RWPE1 (cell line): ENCODE measurements at regions not wholly inside any gene's neighbourhood (a gene's known extent, or its start where the extent isn't known, plus 50 kb on each side); places are given as distances from the start of the nearest gene placed in this dataset.

ENCODE experiments used
- CTCF ChIA-PET: fragments of 350-600 bp; sonication (Branson Sonifier 250); formaldehyde crosslinking; extraction: SDS; loops from one replicate; lab custom pipeline; 2021; lab: Yijun Ruan, JAX
- POLR2A ChIA-PET: fragments of 400-600 bp; formaldehyde crosslinking; extraction: SDS; loops from one replicate; lab custom pipeline; 2020; ENCODE audit warnings: antibody characterized with exemption; ENCODE audit not compliant: low non-redundant PET; lab: Yijun Ruan, JAX
- DNase-seq: peaks from one replicate; pipeline ENCODE4 v3.0.0; 2012; ENCODE audit warnings: low spot score
- H3K27ac ChIP-seq: fragments of 450-650 bp; 2 replicates; pipeline ENCODE4 v1.5.1; 2017
- TF ChIP-seq, protein P1 (sequence below): fragments of 450-650 bp; conservative IDR thresholded peaks from 2 replicates; pipeline ENCODE4 v1.5.1; 2017; ENCODE audit warnings: low read depth, mild to moderate bottlenecking

DNA sequence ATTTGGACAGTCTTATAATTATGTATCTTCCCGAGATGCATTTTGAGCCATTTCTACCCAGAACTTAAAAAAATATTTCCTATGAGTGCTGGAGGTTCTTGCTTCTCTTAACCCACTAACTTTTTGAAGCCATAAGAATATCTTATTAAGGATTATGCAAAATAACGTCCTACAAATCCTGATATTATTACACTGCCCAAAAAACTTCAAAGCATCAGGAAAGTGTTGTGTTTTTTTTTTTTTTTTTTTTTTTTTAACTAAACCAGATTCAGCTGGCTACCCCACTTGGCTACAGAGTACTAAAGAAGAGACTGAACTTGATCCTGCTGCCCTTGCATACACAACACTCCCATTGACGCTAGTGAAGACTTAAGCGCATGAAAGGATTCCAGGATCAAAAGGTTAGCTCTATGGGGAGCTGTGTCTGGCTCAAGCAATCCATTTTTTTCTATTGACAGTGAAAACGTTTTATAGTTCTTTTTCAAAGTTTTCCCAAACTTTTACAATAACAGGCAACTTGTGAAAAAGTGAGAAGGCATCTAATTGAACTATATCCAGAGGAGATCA is 141.4 kb downstream of the KCNRG start:
- POLR2A ChIA-PET, result no interaction called here
- CTCF ChIA-PET, result no interaction called here
- no peak overlapping the region for H3K27ac ChIP-seq
- no peak for DNase-seq
- TF ChIP-seq, protein P1, sequence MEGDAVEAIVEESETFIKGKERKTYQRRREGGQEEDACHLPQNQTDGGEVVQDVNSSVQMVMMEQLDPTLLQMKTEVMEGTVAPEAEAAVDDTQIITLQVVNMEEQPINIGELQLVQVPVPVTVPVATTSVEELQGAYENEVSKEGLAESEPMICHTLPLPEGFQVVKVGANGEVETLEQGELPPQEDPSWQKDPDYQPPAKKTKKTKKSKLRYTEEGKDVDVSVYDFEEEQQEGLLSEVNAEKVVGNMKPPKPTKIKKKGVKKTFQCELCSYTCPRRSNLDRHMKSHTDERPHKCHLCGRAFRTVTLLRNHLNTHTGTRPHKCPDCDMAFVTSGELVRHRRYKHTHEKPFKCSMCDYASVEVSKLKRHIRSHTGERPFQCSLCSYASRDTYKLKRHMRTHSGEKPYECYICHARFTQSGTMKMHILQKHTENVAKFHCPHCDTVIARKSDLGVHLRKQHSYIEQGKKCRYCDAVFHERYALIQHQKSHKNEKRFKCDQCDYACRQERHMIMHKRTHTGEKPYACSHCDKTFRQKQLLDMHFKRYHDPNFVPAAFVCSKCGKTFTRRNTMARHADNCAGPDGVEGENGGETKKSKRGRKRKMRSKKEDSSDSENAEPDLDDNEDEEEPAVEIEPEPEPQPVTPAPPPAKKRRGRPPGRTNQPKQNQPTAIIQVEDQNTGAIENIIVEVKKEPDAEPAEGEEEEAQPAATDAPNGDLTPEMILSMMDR, result no peak

DNA sequence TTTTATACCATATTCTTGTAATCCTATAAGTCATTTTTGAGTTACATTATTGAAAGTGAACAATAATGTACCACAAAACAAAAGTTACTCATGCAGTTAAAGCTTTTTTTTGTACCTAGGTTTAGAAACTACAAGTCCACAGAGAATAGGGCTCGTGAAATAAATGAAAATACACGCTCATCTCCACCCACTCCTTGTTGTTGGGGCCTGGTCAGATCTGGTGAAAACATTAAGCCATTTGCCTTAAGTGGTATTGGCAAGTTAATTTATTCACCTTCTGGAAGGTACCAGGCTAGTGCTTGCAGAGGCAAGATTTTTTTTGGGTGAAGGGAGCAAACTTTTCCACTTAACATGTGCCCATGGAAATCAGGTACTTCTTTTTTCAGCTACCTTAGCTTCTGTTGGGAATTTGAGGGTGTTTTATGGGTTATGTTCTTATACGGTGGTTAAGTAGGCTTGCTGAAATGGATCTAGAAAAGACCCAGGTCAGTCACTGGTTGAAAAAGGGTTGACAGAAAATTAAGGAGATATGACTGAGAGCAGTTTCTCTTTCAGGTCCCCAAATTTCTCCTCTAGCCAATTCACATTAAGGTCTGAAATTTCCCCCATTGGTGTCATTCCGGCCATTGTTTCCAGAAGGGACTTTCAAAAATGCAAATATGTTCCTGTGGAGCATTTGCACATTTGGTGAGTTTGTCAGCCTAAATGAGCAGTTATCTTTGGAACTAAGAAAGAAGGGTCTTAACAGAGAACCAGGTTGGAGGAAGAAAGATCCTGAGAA is 143.3 kb downstream of the KCNRG start:
- CTCF ChIA-PET, result interaction anchor here (0.7 kb wide), 1 partner anchor 106 kb away, joined by 3 read pairs; no protein-coding TSS in a partner anchor
- TF ChIP-seq, protein P1, result no peak
- DNase-seq, result no peak
- POLR2A ChIA-PET, result no interaction called here
- no peak overlapping the region for H3K27ac ChIP-seq

DNA sequence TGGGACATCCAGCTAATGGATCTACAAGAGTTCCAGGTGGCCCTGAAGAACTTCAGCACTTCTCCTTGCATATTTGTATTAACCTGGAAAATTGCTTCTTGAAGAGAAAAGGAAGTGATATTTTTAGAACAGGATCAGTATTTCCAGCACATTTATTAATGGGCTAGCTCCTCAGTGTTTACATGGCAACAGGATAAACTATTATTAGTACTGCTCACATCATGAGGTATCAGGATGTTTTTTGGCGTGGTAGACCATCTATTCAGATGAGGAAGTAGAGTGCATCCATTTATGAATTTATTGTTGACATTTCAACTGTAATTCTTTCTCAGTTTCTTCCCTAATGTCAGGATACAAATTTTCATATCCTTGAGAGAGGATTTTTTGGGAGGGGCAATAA is 144.4 kb downstream of the KCNRG start:
- POLR2A ChIA-PET, result no interaction called here
- no peak overlapping the region for H3K27ac ChIP-seq
- TF ChIP-seq, protein P1, result no peak
- no peak for DNase-seq
- CTCF ChIA-PET, result no interaction called here

DNA sequence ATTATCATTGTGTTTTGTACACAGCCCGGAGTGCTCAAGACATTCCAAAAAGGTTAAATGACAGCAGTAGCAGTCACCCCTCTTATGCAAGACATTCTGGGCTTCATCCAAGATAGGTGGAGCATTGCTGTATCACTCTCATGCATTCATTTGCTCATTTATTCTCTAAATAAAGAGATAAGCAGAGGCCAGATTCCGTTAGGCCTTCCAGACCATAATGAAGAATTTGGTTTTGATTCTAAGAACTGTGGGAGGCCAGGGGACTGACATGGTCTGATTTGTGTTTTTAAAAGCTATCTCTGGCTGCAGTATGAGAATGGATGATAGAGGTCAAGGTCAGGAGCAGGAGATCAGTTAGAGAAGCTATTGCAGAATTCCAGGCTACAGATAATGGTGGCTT is 145.8 kb downstream of the KCNRG start:
- CTCF ChIA-PET, result interaction anchor here (0.6 to 1.0 kb wide), 2 partner anchors 79 to 766 kb away, joined by 5 to 6 read pairs; no protein-coding TSS in a partner anchor
- TF ChIP-seq, protein P1, result no peak
- peak; percentile 44 for DNase-seq
- H3K27ac ChIP-seq, result no peak overlapping the region
- POLR2A ChIA-PET, result no interaction called here

DNA sequence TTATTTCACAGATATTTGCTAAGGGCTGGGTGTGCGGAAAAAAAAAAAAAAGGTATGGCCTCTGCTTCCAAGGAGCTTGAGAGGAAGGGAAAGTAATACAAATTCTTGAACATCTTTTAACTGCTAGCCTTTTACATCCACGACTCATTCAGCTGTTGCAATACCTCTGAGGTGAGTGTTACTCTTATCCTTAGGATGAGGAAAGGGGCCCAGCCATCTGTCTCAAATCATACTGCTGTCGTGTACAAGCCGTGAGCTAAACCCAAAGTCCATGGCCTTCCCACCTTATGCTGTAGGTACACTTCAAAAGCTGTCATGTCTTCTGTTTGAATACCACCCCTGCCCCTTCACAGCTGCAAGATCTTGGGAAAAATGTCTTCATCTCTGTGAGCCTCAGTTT is 146.8 kb downstream of the KCNRG start:
- POLR2A ChIA-PET, result no interaction called here
- TF ChIP-seq, protein P1, result no peak
- CTCF ChIA-PET, result interaction anchor here (0.6 to 0.7 kb wide), 2 partner anchors 287 to 347 kb away, joined by 3 to 4 read pairs; no protein-coding TSS in a partner anchor
- no peak overlapping the region for H3K27ac ChIP-seq
- no peak for DNase-seq

DNA sequence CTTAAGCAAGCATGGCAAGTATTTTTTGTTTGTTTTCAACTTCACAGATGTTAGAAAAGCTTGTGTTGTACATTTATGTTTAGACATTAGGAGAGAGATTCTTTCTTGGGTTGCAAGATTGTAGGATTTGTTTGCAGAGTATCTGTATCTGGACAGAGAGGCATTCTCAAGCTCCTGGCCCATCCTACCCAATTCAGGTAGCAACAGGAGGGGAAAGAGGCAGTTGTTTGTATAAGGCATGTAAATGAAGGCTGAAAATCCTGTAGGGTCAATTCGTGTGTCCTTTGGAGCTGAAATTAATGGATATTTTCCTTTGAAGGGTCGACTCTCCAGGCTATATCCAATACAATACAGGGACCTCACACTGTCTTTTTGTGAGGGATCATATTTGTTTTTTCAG is 147.3 kb downstream of the KCNRG start:
- no peak overlapping the region for H3K27ac ChIP-seq
- ChIA-PET POLR2A (no interaction called here), CTCF (interaction anchor here (0.6 to 0.7 kb wide), 3 partner anchors 18 to 347 kb away, joined by 3 to 4 read pairs (median 3); no protein-coding TSS in a partner anchor)
- no peak for DNase-seq
- TF ChIP-seq, protein P1, result no peak
